HUES6 (cell line): ENCODE measurements at regions not wholly inside any gene's neighbourhood (a gene's known extent, or its start where the extent isn't known, plus 50 kb on each side); places are given as distances from the start of the nearest gene placed in this dataset.
"Not testable (repeated sequence)": the region's sequence is repeated elsewhere in the genome, so short reads cannot be mapped to it uniquely, and the experiment has no call there.

ENCODE experiments used
- H3K27ac ChIP-seq: 2 replicates; pipeline ENCODE4 v1.7.0; 2013; ENCODE audit warnings: low read depth, mild to moderate bottlenecking, low read length, inconsistent platforms
- H3K27me3 ChIP-seq: 2 replicates; pipeline ENCODE4 v1.6.1; 2013; ENCODE audit warnings: low read length; ENCODE audit not compliant: control insufficient read depth, insufficient read depth
- H3K36me3 ChIP-seq: 2 replicates; pipeline ENCODE4 v1.6.1; 2013; ENCODE audit warnings: low read length; ENCODE audit not compliant: control insufficient read depth, insufficient read depth
- H3K4me1 ChIP-seq: 2 replicates; pipeline ENCODE4 v1.6.1; 2013; ENCODE audit warnings: low read length; ENCODE audit not compliant: control insufficient read depth, insufficient read depth
- H3K4me3 ChIP-seq: 2 replicates; pipeline ENCODE4 v1.5.1; 2013; ENCODE audit warnings: low read depth, low read length
- H3K9ac ChIP-seq: one replicate; pipeline ENCODE4 v1.6.1; 2013; ENCODE audit warnings: mild to moderate bottlenecking, low read length
- H3K9me3 ChIP-seq: 2 replicates; pipeline ENCODE4 v1.6.1; 2013; ENCODE audit warnings: low read depth, low read length; ENCODE audit not compliant: control insufficient read depth, insufficient read depth

DNA sequence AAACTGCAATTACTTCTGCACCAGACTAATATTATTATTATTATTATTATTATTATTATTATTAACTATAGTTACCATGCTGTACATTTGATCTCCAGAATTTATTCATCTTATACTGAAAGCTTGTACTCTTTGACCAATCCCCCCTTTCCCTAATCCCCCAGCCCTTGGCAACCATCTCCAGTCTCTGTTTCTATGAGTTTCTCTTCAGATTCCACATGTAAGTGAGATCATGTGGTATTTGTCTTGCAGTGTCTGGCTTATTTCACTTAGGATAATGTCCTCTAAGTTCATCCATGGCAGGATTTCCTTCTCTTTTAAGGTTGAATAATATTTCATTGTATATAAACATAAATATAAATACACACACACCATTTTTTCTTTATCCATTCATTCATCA, 287.0 kb upstream of the DAB2 start:
- Histone ChIP-seq H3K4me1 (peaks cover 3% of the 10 kb centered on the region), H3K9me3 (no peaks in the 10 kb centered on the region), H3K36me3 (no peaks in the 10 kb centered on the region), H3K4me3 (no peak overlapping the region), H3K27ac (no peak overlapping the region), H3K9ac (no peak overlapping the region), H3K27me3 (no peaks in the 10 kb centered on the region)

DNA sequence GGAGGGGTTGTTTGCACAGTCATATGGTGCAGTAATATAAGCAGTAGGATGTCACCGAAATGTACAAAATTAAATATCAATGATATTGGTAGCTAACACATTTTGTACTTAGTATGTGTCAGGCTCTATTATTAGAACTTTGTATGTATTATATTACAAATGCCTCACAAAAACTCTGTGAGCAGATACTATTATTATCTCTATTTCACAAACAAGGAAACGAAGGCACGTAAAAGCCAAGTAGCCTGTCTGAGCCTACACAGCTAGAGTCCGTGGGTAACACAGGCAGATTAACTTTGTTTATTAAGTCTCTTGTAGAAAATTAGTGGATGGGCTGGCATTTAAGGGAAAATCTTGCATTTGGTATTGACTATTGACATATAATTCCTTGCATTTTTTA, 284.3 kb upstream of the DAB2 start:
- H3K27ac ChIP-seq: no peak overlapping the region
- H3K4me1 ChIP-seq: no peaks in the 10 kb centered on the region
- H3K4me3 ChIP-seq: no peak overlapping the region
- H3K9ac ChIP-seq: no peak overlapping the region
- no peaks in the 10 kb centered on the region for H3K27me3 ChIP-seq
- no peaks in the 10 kb centered on the region for H3K9me3 ChIP-seq
- no peaks in the 10 kb centered on the region for H3K36me3 ChIP-seq

DNA sequence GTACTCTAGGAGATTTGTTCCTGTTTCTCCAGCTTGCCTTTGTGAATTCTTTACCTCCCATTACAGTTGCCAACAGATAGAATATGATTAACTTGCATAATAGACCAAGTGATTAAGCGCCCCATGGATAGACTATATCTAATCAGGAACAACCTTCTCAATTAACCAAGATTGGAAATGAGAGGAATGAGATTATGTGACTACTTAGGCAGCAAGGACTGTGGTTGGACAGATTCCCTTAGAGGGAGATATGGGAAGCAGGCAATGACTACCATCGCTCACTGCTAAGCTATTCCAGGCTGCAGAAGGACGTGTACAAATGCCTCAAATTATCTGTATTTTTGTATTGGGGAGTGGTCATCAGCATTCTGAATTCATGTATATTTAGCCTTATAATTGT, 278.1 kb upstream of the DAB2 start:
- Histone ChIP-seq H3K4me3 (no peak overlapping the region), H3K27ac (no peak overlapping the region), H3K9ac (no peak overlapping the region), H3K27me3 (no peaks in the 10 kb centered on the region), H3K4me1 (no peaks in the 10 kb centered on the region), H3K36me3 (no peaks in the 10 kb centered on the region), H3K9me3 (no peaks in the 10 kb centered on the region)

DNA sequence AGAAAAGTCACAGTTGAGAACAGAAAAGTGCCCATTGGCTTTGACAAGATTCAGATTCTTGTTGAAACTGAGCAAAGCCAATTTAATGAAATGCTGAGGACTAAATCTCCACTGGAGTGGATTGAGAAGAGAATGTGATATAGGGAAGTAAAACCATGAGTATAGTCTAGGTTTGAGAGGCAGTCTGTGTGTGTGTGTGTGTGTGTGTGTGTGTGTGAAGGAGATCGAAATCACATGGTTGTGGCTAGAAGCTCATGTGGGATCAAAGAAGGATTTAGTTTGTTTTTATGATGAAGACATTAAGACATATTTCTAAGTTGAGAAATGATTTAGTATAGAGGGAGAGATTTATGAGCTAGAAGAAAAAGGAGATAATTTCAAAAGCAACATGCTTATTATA, 275.7 kb upstream of the DAB2 start:
- Histone ChIP-seq H3K4me3 (no peak overlapping the region), H3K9me3 (no peaks in the 10 kb centered on the region), H3K27me3 (no peaks in the 10 kb centered on the region), H3K9ac (no peak overlapping the region), H3K36me3 (no peaks in the 10 kb centered on the region), H3K4me1 (no peaks in the 10 kb centered on the region), H3K27ac (no peak overlapping the region)

DNA sequence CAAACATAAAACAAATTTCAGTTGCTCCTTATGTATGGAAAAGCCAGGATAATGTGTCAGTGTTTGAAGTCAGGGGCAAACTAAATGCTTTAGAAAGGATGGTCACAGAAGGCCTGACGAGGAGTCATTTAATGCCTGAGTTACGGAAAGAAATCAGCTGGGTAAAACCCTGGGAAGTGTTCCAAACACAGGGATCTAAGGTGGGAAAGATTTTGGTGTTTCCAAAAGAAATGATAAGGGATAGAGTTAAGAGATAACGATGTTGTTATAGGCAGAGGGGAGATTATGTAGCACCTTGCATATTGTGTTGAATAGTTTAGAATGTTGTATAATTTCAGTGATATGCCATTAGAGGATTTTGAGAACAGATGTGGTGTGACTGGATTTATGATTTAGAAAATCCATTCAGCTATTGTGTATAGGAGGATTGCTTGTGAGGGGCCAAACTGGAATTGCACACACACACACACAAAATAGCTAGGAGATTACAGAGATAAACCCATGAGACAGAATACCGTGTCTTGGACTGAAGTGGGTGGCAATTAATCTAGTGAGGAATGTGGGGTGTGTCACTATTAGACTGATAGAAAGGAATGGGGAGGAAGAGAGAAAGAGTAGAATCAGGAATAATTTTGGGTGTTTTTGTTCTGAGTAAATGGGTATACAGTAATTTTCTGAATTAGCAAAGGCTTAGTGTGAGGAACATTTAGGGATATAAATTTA, 274.2 kb upstream of the DAB2 start:
- H3K9me3 ChIP-seq: no peaks in the 10 kb centered on the region
- H3K27me3 ChIP-seq: no peaks in the 10 kb centered on the region
- no peak overlapping the region for H3K4me3 ChIP-seq
- H3K9ac ChIP-seq: no peak overlapping the region
- H3K36me3 ChIP-seq: no peaks in the 10 kb centered on the region
- no peaks in the 10 kb centered on the region for H3K4me1 ChIP-seq
- no peak overlapping the region for H3K27ac ChIP-seq

DNA sequence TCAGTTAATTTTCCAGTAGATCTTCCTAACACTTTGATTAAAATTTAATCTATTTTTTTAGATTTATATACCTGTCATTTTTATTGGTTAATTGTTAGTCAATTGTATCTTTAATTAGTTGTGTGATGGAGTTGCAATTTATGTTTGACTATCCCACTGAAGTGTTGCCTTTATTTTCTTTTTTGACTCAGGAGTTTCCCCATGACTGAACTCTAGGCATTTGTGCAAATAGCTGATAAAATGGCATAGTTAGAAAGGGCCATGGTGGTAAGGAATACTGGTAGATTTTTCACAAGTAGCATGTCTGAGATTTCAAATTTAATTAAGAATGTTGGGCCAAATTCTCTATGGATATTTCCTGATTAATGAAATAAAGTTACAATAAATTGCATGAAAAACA, 273.1 kb upstream of the DAB2 start:
- Histone ChIP-seq H3K36me3 (no peaks in the 10 kb centered on the region), H3K4me3 (no peak overlapping the region), H3K4me1 (no peaks in the 10 kb centered on the region), H3K9me3 (no peaks in the 10 kb centered on the region), H3K27ac (no peak overlapping the region), H3K9ac (no peak overlapping the region), H3K27me3 (no peaks in the 10 kb centered on the region)

DNA sequence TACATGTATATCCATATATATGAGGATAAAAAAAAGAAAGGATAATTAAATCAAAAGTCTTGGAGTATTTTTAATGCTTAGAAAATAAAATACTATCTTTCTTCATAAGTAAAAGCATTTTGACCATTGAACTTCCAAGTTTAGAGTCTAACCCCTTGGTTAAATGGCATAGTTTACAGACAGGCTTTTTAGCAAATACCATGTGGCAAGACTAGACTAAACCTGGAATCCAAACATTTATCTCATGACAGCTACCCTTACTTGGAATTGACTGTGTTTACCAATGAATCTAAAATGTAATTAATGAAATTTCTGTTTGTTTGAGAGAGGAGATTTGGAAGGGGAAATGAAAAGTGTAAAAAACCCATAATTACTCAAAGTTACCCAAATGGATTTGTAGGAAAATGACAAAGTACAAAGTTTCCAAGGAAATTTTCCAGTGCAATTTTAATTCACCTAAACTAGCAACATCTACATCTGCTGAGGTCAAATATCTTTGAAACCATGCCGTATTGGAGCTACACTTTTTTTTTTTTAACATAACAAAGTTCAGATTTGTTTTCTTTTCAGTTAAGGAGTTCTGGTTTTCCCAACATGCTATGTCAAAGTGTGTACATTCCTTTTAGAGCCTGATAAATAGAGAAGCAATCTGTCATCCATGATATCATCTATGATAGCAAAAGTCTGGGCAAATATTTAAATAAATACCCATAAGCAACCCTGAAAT, 272.1 kb upstream of the DAB2 start:
- Histone ChIP-seq H3K27me3 (no peaks in the 10 kb centered on the region), H3K4me3 (no peak overlapping the region), H3K9me3 (no peaks in the 10 kb centered on the region), H3K4me1 (no peaks in the 10 kb centered on the region), H3K9ac (no peak overlapping the region), H3K27ac (no peak overlapping the region), H3K36me3 (no peaks in the 10 kb centered on the region)

DNA sequence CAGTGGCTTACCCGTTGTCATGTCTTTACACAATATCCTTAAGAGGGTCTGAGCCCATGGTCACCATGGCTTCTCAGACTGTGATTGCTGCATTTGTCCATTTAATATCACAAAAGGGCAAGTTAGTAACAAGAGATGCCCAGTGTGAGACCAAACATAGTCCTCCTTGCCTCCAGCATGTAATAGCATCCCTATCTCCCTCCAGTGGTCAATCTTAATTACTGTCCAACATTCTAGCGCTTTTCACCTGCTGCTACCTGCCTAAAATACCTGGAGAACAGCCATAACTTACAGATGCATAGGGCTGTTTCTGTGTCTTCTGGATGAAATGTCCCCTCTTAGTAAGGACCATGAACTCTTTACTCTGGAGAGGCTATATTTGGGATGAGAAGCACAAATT, 267.2 kb upstream of the DAB2 start:
- Histone ChIP-seq H3K4me3 (no peak overlapping the region), H3K27me3 (no peaks in the 10 kb centered on the region), H3K9ac (no peak overlapping the region), H3K4me1 (no peaks in the 10 kb centered on the region), H3K36me3 (no peaks in the 10 kb centered on the region), H3K9me3 (peaks cover 17% of the 10 kb centered on the region), H3K27ac (no peak overlapping the region)

DNA sequence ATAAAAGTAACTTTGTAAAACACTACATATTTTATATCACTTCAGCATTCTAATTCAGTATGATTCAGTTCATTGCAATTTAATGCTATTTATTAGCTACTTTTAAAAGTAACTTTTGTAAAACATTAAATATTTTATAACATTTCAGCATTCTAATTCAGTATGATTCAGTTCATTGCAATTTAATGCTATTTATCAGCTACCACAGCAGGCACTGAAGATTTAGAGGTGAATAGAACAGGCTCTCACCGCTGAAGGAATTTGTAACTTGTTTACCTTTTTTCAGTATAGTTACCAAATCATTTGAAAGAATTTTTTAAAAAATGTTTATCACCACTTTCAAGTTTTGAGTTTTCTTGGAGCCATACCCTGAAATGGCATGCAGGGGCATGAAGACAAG, 266.4 kb upstream of the DAB2 start:
- H3K27ac ChIP-seq: no peak overlapping the region
- H3K4me1 ChIP-seq: no peaks in the 10 kb centered on the region
- no peak overlapping the region for H3K9ac ChIP-seq
- H3K36me3 ChIP-seq: no peaks in the 10 kb centered on the region
- no peak overlapping the region for H3K4me3 ChIP-seq
- no peaks in the 10 kb centered on the region for H3K27me3 ChIP-seq
- peaks cover 17% of the 10 kb centered on the region for H3K9me3 ChIP-seq

DNA sequence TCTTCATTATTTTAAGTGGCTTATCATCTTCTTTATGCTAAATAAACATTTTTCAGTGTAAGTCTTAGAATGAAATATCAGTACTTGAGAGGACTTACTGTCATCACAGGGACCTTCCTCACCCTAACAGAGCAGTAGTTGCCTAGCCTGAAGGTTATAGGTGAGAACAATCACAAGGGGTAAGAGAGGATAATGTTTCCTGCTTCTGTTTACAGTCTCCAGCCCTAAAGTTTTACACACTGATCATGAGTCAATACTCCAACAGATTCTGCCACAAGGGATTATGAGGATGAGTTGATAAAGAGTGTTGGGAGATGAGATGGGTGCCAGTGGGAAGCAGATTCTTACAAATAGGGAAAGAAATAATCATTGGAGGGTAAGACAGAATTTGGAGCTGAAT, 265.1 kb upstream of the DAB2 start:
- H3K9ac ChIP-seq: no peak overlapping the region
- no peaks in the 10 kb centered on the region for H3K36me3 ChIP-seq
- H3K4me3 ChIP-seq: no peak overlapping the region
- H3K27ac ChIP-seq: no peak overlapping the region
- H3K27me3 ChIP-seq: no peaks in the 10 kb centered on the region
- H3K4me1 ChIP-seq: no peaks in the 10 kb centered on the region
- H3K9me3 ChIP-seq: peaks cover 17% of the 10 kb centered on the region

DNA sequence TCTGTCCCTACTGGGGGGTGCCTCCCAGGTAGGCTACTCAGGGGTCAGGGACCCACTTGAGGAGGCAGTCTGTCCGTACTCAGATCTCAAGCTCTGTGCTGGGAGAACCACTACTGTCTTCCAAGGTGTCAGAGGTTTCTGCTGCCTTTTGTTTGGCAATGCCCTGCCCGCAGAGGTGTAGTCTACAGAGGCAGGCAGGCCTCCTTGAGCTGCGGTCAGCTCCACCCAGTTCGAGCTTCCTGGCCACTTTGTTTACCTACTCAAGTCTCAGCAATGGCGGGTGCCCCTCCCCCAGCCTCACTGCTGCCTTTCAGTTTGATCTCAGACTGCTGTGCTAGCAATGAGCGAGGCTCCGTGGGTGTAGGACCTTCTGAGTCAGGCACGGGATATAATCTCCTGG, 263.1 kb upstream of the DAB2 start:
- H3K36me3 ChIP-seq, H3K9ac ChIP-seq, H3K27ac ChIP-seq, H3K4me3 ChIP-seq, H3K27me3 ChIP-seq, H3K4me1 ChIP-seq: not testable (repeated sequence)
- H3K9me3 ChIP-seq: peaks cover 17% of the 10 kb centered on the region
